Hematopoietic multipotent progenitor cell treated with erythropoietin and hydrocortisone succinate and interleukin-3 and kit ligand, for 8 days (in vitro differentiated cells): ENCODE measurements at regions not wholly inside any gene's neighbourhood (a gene's known extent, or its start where the extent isn't known, plus 50 kb on each side); places are given as distances from the start of the nearest gene placed in this dataset.
"Not testable (repeated sequence)": the region's sequence is repeated elsewhere in the genome, so short reads cannot be mapped to it uniquely, and the experiment has no call there.

Experiments used
- DNase-seq: peaks from one replicate; pipeline ENCODE4 v3.0.0-alpha.2; 2015

DNA sequence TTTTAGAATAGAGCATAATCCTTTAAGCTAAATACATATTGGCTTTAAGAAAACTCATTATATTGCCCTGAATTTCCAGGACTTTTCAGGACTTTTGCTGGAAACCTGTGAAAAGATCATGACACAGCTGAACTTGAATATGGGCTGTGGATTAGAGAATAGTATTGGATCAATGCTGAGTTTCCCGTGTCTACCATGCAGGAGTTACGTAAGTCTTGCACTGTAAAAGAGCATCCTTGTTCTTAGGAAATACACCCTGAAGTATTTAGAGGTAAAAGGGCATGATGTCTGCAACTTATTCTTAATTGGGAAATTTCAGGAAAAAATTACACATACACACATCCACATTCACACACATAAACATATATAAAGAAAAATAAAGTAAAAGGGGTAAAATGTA lies 82.1 kb downstream of the ZFP36L2 start:
- no peak for DNase-seq

- no peak for DNase-seq
Observed at GRCh38 chr2:43143756-43144155, 82.7 kb downstream of the ZFP36L2 start.

GRCh38 chr2:43142921-43143438 lies 83.4 kb downstream of the ZFP36L2 start:
- DNase-seq: peak; percentile 70

DNA sequence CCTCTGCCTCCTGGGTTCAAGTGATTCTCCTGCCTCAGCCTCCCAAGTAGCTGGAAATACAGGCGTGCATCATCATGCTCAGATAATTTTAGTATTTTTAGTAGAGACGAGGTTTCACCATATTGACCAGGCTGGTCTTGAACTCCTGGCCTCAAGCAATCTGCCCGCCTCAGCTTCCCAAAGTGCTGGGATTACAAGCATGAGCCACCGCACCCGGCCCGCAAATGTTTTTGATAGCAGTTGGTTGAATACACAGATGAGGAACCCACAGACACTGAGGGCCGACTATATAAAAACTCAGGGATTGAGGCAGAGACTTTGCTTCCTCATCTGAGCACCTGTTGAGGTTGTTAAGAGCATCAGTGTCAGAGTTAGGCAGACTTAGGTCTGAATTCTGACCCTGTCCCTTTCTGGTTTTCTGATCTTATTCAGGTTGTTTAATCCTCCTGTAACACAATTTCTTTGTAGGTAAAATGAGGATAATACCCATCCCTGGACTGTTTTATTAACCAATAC lies 84.7 kb downstream of the ZFP36L2 start:
- DNase-seq: not testable (repeated sequence)

DNA sequence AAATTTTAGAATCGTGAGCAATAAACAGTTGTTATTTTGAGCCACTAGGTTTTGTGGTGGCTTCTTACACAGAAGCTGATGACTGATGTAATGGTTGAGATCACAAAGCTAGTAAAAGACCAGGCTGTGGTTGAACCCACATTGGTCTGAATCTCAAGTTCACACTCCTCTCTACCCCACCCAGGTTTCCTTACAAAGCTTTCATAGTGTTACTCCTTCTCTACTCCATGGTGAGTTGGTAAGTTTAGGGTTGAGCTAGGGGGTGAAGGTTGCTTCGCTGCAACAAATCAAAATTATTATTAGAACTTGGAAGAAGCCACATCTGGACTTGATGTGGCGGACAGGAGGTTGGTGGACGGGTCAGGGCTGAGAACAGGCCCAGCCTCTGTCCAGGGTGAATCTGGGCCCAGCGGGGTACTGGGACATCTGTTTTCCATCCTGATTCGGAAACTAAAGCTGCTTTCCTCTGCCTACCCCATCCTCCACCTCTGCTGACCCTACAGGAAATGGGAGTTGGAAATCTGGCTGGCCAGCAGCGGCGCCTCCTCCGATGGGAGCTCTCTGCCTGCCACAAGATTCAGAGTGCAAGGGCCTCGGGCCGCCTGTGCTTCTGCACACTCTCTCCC lies 86.3 kb downstream of the ZFP36L2 start:
- DNase-seq: no peak

DNA sequence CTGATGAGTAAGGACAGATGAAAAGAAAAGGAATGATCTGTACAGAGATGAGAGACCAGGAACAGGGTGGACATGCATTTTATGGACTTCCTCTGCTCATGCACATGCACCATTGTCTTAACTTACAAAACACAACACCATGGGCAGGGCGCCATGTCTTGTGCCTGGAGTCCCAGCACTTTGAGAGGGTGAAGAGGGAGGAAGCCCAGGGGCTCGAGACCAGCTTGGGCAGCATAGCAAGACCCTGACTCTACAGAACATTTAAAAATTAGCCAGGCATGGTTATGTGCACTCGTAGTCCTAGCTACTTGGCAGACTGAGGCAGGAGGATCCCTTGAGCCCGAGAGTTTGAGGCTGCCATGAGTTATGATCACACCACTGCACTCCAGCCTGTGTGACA lies 86.9 kb downstream of the ZFP36L2 start:
- DNase-seq: no peak

DNA sequence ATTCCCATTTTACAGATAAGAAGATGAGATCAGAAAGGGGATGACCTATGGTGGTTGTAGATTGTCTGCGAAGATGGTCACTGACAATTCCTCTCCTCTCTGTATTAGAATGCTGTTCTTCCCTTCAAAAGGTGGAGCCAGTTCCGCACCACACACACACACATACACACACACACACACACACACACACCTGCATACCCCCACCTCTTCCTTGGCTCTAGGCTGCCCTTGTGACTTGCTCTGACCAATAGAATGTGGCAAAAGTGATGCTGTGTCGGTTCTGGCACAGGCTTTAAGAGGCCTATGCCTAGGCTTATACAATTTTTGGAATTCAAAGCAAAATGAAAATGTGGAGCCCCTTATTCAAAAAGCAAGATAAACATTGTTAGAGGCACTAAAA lies 88.0 kb downstream of the ZFP36L2 start:
- DNase-seq: no peak

DNA sequence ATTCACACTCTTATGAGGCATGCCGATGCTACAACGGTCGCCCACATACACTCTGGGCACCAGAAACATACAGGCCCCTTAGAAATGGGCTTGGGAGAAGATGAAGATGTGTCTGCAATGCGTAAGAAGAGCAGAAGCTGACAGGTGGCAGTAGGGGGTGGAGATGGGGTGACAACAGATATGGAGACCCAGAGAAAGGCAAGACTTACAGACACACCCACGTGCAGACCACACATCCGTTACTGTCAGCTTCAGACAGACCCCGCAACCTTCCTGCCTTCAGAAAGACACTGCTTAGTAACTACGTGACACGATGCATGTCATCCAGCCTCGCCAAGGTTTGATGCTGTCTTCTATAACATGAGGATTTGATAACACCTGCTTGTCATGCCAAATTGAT lies 89.5 kb downstream of the ZFP36L2 start:
- DNase-seq: no peak

DNA sequence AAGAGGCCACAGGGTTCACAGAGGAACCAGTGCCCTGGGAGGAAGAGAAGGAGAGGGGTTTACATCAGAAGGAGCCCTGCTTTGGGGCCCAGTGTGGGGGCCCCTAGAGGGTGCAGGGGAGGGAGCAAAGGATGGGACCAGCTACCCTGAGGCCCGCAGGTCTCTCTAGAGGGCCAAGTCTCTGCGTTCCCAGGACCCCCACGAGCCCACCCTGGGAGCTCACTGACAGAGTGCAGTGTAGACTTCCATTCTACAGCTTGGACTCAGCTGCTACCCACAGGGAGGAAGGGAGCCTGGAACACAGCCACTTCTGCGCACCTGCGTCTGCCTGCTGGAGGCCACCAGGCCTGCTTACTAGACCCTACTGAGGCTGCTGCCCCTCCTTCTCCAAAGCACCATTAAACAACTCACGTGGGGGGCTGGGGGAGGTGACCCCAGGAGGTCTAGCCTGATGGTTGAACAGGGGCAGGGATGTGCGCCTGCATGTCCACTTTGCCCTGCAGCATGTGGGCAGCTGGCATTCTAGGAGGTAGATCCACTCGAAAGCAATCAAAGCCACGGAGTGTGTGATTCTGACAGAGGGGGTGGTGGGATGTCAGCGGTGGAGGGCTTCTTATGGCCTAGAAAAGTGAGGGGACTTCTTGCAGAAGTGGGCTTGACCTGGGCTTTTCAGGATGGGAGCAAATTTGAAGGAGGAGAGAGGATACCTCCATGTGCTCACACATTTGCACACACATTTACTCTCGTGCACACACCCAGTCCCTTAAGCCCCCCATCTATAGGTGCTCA lies 90.2 kb downstream of the ZFP36L2 start:
- no peak for DNase-seq

DNA sequence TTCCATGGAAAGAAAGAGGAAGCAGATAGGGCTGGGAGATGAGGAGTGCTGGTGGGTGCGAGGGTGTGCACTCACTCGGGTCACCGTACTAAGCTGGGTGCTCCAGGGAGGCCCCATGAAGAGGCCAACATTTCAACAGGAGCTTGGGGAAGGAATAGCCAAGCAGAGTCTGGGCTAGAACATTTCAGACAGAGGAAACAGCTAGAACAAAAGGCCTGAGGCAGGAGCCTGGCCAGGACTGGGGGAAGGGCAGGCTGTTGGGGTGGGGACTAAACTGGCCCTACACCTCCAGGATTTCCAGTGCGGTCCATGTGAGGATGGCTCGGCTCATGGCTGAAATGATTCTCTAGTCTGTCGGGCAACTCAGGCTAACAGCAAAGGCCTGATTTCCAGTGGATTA lies 90.8 kb downstream of the ZFP36L2 start:
- no peak for DNase-seq

GRCh38 chr2:43134571-43134889 lies 91.9 kb downstream of the ZFP36L2 start:
- DNase-seq: no peak

- DNase-seq: peak; percentile 64
Observed at GRCh38 chr2:43133708-43134570, 92.5 kb downstream of the ZFP36L2 start.

- no peak for DNase-seq
Observed at GRCh38 chr2:43133336-43133707, 93.1 kb downstream of the ZFP36L2 start.

DNA sequence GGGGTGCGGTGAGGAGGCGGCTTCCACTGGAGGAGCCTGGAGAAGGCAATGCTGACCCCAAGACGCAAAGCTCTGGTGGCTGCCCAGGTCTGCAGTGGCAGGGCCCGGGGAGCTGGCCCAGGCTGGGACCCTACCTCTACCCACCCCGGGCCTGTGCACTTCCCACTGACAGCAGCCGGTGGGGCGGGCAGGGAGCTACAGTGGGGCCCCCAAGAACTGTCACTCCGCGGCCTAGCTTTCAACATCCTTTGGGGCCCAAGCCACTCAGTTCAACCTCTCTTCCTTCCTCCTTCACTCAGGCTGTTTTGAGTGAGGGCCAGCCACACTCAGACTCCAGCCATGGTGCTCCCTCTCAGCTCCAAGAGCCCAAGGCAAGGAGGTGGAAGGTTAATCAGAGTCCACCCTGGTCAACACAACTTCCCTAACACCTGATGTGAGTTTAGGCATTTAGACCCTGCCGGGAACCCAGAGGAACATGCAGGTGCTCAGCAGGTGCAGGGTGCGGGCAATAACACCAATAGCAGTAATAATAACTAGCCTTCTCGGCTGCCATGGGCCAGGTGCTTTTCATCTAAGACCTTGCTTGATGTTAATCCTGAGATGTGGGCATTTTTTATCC lies 93.6 kb downstream of the ZFP36L2 start:
- no peak for DNase-seq

GRCh38 chr2:43131890-43132682 lies 94.3 kb downstream of the ZFP36L2 start:
- no peak for DNase-seq

DNA sequence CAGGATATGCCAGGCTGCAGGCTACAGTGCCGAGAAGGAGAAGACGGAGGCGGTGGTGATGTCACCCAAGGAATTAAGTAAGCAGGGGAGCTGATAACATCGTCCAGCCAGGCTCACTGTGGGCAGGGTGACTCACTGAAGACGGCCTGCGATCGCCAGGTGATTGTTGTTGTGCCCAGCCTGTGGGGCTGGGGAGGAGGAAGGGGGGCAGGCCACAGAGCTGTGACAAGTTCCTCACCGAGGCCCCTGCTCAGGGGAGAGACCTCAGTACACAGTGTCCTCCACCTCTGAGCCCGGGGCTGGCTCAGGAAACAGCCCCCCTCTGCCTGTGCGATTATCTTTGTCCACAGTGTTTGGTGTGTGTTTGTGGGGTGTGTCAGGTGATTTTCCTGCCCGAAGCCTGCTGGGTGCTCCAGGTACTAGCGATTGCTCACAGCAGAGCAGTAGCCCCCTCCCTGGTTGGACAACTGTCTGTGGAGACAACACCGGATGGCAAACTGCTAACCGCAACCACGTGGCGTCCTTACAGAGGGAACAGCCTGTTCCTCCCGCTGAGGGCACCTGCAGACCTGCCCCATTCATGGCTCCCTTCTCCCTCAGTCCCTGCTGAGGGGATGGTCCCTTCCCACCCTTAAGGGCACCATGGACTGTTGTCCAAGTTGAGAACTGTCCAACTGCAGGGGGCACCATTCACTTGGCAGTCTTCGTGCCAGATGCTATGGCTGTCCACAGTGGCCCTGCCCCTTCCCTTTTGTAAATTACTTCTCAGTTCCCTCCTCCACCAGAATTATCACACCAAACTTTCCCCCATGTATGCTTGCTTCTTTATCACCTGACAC lies 95.1 kb downstream of the ZFP36L2 start:
- peak; percentile 96 for DNase-seq

- no peak for DNase-seq
Observed at GRCh38 chr2:43130548-43130875, 95.9 kb downstream of the ZFP36L2 start.

DNA sequence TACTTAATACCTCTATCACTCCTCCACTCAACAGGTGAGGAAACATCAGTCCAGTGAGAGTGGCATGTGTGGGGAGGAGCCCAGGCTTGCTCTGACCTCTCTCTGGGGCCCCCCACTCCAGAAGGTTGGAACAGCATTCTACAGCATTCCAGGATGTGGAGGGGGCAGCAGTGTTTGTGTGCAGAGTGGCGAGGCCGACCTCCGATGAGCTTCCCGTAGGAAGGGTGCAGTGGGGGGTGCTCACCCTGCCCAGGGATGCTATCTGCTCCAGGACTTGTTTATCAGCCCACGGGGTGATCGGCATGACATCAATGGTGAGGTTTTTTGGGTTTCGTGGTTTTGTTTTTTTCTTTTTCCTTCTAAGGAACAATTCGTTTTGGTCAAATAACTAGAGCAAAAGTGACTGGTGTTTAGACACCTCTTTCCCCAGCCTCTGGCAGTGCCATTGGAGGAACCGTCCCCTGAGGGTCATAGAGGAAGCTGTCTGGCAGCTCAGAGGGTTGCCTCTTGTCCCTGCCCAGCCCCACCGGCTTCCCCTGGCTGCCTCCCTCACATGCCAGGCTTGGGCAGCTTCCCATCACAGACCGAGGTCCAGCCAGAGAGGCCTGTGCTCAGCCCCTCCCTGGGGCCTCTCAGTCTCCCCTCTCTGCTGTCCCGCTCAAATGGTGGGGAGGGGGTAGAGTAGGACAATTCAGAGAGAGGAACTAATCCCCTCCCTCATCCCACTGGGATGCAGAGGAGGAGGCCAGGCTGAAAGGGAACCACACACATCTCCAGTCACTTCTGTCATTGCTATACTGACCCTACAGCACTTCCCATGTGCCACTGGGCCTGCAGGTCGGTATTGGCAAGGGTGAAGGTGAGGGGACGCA lies 96.5 kb downstream of the ZFP36L2 start:
- DNase-seq: peak; percentile 48

DNA sequence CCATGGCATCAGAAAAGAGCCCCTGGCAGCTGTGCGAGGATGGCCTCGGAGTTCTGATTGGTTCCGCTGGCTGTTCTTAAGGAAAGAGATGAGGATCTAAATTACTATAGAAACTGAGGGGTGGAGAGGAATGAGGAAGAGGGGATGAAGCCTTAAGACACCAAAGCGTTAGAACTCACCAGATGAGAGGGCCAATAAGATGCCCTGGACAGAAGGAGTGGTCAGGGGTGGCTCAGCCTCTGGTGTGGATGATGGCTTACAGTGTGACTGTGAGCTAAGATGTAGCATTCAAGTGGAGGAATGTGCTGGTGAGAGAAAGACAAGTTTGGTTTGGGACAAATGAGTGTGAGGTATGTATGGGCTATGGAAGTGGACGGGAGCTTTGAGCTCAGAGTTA lies 97.8 kb downstream of the ZFP36L2 start:
- no peak for DNase-seq

DNA sequence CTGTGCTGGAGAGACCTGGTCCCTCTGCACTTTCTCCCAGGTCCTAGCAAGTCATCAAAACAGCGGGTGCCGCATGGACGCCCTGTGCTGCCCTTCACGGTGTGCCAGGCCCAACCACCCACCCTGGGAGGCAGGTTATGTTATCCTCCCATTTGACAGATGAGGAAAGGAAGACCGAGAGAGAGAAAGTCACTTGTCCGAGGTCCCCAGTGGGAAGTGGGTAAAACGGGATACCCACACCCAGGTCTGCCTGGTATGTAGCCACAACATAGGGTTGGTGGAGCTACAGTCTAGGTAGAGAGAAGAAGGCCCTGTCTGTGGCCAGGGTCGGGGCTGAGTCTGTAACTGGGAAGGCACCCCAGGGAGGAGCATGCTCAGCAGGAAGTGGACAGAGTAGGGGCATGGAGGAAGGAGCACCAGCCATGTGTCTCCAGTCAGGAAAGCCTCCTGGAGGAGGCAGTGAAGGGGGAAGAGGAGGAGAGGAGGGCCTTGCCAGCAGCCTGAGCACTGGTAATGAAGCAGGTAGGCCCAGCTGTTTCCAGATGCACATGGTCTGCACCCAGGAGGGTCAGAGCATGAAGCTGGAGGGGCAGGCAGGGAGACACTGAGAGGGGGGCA lies 98.4 kb downstream of the ZFP36L2 start:
- DNase-seq: no peak
